ENCODE measurements at regions not wholly inside any gene's neighbourhood (a gene's known extent, or its start where the extent isn't known, plus 50 kb on each side); places are given as distances from the start of the nearest gene placed in this dataset.

DNA sequence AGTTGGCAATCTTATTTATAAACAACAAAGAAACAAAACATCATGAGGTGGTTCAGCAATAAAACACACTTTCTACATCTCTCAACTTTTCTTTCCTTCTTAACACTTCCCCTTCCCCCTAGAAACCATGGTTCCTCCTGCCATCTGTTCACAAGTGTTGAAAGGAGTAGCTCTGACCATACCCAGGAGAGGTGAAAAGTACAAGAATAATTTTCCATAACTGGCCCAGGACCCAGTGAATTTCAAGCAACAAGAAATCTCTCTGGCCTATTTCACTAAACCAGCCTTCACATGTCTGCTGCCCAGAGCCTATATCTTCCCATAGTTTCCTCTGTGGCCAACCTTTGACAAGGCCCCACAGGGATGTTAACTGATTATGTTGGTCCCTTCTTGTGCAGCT is 98.2 kb upstream of the CEP126 start:
- H4K20me1 ChIP-seq (ENCODE audit: insufficient read depth, low read length), result no peaks in the 10 kb centered on the region
- H3K4me3 ChIP-seq (ENCODE audit: low read length), result no peak overlapping the region
- H3K36me3 ChIP-seq (replicated peaks; ENCODE audit: insufficient read depth, low read length), result no peaks in the 10 kb centered on the region
- no peaks in the 10 kb centered on the region for H3K79me2 ChIP-seq (ENCODE audit: low read length)
- H3K27me3 ChIP-seq (replicated peaks; ENCODE audit: insufficient read depth, low read length), result no peaks in the 10 kb centered on the region
- H3K4me2 ChIP-seq (ENCODE audit: low read depth, low read length), result no peak overlapping the region
- no peaks in the 10 kb centered on the region for H3K9me3 ChIP-seq (replicated peaks; ENCODE audit: insufficient read depth, low read length)
- no peak overlapping the region for H3K27ac ChIP-seq (ENCODE audit: low read length)
- DNase-seq, result no peak
- no peaks in the 10 kb centered on the region for H3K4me1 ChIP-seq (ENCODE audit: low read length)
- no peaks in the 10 kb centered on the region for H3K9me2 ChIP-seq (replicated peaks; ENCODE audit: insufficient read depth, low read length)
- TF ChIP-seq, protein P1, sequence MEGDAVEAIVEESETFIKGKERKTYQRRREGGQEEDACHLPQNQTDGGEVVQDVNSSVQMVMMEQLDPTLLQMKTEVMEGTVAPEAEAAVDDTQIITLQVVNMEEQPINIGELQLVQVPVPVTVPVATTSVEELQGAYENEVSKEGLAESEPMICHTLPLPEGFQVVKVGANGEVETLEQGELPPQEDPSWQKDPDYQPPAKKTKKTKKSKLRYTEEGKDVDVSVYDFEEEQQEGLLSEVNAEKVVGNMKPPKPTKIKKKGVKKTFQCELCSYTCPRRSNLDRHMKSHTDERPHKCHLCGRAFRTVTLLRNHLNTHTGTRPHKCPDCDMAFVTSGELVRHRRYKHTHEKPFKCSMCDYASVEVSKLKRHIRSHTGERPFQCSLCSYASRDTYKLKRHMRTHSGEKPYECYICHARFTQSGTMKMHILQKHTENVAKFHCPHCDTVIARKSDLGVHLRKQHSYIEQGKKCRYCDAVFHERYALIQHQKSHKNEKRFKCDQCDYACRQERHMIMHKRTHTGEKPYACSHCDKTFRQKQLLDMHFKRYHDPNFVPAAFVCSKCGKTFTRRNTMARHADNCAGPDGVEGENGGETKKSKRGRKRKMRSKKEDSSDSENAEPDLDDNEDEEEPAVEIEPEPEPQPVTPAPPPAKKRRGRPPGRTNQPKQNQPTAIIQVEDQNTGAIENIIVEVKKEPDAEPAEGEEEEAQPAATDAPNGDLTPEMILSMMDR (IDR thresholded peaks at IDR 0.05; ENCODE audit: low read length), result no peak
- TF ChIP-seq EZH2 (optimal IDR thresholded peaks at IDR 0.05; ENCODE audit: low read depth, low read length) (no peak), EZH2phosphoT487 (IDR thresholded peaks at IDR 0.05; ENCODE audit: low read length) (no peak)
- no peak overlapping the region for H2AFZ ChIP-seq (ENCODE audit: low read length)
- no peaks in the 10 kb centered on the region for H3F3A ChIP-seq (ENCODE audit: insufficient read depth, low read length)
- no peak overlapping the region for H3K9ac ChIP-seq (ENCODE audit: low read length)

DNA sequence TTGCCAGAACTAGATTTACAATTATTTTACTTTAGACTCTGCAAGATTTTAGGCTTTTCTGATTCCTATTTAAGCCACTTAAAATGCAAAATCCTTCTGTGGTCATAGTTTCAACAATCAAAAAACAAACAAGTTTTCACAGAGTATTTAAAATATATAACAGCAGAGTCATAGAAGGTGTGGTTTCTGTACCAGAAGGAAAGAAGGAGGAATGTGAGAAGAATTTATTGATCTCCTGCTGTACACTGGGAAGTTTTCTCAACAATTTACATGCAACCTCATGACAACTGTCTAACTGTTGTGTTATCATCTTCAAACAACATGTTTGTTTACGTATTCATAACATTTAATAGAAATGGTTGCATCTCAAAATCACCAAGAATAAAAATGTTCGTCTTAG is 102.3 kb upstream of the CEP126 start:
- Histone ChIP-seq H3F3A (ENCODE audit: insufficient read depth, low read length) (no peaks in the 10 kb centered on the region), H3K4me2 (ENCODE audit: low read depth, low read length) (no peak overlapping the region), H3K27me3 (replicated peaks; ENCODE audit: insufficient read depth, low read length) (no peaks in the 10 kb centered on the region), H3K9me3 (replicated peaks; ENCODE audit: insufficient read depth, low read length) (no peaks in the 10 kb centered on the region), H3K4me1 (ENCODE audit: low read length) (no peaks in the 10 kb centered on the region), H4K20me1 (ENCODE audit: insufficient read depth, low read length) (no peaks in the 10 kb centered on the region), H3K27ac (ENCODE audit: low read length) (no peak overlapping the region), H3K4me3 (ENCODE audit: low read length) (no peak overlapping the region), H3K79me2 (ENCODE audit: low read length) (no peaks in the 10 kb centered on the region), H3K9me2 (replicated peaks; ENCODE audit: insufficient read depth, low read length) (no peaks in the 10 kb centered on the region), H2AFZ (ENCODE audit: low read length) (no peak overlapping the region), H3K36me3 (replicated peaks; ENCODE audit: insufficient read depth, low read length) (no peaks in the 10 kb centered on the region), H3K9ac (ENCODE audit: low read length) (no peak overlapping the region)
- DNase-seq, result no peak
- TF ChIP-seq EZH2phosphoT487 (IDR thresholded peaks at IDR 0.05; ENCODE audit: low read length), result no peak
- TF ChIP-seq, protein P1 (IDR thresholded peaks at IDR 0.05; ENCODE audit: low read length), result no peak
- TF ChIP-seq EZH2 (optimal IDR thresholded peaks at IDR 0.05; ENCODE audit: low read depth, low read length), result no peak

DNA sequence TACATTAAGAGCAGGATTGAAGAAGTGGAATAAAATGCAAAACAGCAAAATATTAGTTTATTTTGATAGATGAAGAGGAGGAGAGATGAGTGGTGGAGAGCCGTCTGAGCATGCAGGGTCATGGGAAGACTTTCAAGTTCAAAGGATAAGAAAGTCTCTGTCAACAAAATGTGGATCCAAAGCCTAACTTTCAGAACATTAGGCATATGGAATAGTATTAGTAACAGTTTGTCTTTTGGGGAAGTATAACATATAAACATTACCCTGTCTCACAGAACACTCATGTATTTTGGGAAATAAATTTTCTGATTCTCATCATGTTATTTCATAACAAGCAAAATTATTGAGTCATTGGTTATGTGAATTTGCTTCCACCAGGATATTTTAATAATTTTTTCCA is 104.3 kb upstream of the CEP126 start:
- Histone ChIP-seq H3K36me3 (replicated peaks; ENCODE audit: insufficient read depth, low read length) (no peaks in the 10 kb centered on the region), H2AFZ (ENCODE audit: low read length) (no peak overlapping the region), H3F3A (ENCODE audit: insufficient read depth, low read length) (no peaks in the 10 kb centered on the region), H3K4me1 (ENCODE audit: low read length) (no peaks in the 10 kb centered on the region), H3K79me2 (ENCODE audit: low read length) (no peaks in the 10 kb centered on the region), H4K20me1 (ENCODE audit: insufficient read depth, low read length) (no peaks in the 10 kb centered on the region), H3K4me3 (ENCODE audit: low read length) (no peak overlapping the region), H3K9me3 (replicated peaks; ENCODE audit: insufficient read depth, low read length) (no peaks in the 10 kb centered on the region), H3K9ac (ENCODE audit: low read length) (no peak overlapping the region), H3K27ac (ENCODE audit: low read length) (no peak overlapping the region), H3K27me3 (replicated peaks; ENCODE audit: insufficient read depth, low read length) (no peaks in the 10 kb centered on the region), H3K9me2 (replicated peaks; ENCODE audit: insufficient read depth, low read length) (no peaks in the 10 kb centered on the region), H3K4me2 (ENCODE audit: low read depth, low read length) (no peak overlapping the region)
- TF ChIP-seq EZH2 (optimal IDR thresholded peaks at IDR 0.05; ENCODE audit: low read depth, low read length) (no peak), EZH2phosphoT487 (IDR thresholded peaks at IDR 0.05; ENCODE audit: low read length) (no peak)
- TF ChIP-seq, protein P1 (IDR thresholded peaks at IDR 0.05; ENCODE audit: low read length), result no peak
- no peak for DNase-seq
